GM19397 (cell line): ENCODE measurements at regions not wholly inside any gene's neighbourhood (a gene's known extent, or its start where the extent isn't known, plus 50 kb on each side); places are given as distances from the start of the nearest gene placed in this dataset.
"Not testable (repeated sequence)": the region's sequence is repeated elsewhere in the genome, so short reads cannot be mapped to it uniquely, and the experiment has no call there.

Experiments used
- ATAC-seq: cut with Tn5 transposase; IDR thresholded peaks from one replicate; pipeline ENCODE4 v1.9.1; 2021; ENCODE audit warnings: mild to moderate bottlenecking, moderate library complexity; ENCODE audit not compliant: unreplicated experiment

DNA sequence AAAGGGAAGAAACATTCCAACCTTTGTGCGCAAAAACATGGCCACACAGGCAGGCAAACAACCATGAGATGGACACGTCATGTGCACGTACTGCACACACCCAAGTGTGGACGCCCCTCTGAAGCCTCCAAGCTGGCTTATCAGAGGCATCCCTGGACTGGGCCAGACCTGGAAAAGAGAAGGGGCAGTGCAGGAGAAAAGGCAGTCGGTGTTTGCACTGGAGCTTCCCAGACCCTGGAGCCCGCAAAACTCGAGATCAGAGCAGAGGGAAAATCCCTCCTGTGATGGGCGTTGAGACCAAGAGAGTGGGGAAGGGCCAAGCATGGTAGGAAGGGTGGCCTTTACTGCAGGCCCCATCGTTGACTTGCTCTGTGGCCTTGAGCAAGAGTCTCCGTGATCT is 269.5 kb downstream of the CYRIA start:
- ATAC-seq, result no peak

DNA sequence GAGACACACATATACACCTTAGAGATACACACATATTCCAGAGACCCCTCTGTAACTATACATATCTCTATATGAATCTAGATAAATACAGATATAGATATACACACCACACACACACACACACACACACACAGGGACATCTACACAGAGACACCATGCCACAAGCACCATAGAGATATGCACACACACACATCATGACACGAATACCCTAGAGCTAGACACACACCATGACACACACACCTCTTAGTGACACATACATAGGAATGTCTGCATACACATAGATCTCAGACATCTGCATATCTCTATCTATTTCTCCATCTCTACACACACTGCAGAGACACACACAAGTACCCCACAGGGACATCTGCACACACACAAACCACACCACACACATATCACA is 270.0 kb downstream of the CYRIA start:
- ATAC-seq, result no peak

DNA sequence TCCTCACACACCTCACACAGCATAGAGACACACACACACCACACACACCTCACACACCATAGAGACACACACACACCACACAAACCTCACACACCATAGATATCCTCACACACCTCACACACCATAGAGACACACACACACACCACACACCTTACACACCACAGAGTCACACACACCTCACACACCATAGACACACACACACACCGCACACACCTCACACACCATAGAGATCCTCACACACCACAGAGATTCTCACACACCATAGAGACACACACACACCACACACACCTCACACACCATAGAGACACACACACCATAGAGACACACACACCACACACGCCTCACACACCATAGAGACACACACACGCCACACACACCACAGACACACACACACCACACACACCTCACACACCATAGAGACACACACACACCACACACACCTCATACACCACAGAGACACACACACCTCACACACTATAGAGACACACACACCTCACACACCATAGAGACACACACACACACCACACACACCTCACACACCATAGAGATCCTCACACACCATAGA is 270.6 kb downstream of the CYRIA start:
- no peak for ATAC-seq

DNA sequence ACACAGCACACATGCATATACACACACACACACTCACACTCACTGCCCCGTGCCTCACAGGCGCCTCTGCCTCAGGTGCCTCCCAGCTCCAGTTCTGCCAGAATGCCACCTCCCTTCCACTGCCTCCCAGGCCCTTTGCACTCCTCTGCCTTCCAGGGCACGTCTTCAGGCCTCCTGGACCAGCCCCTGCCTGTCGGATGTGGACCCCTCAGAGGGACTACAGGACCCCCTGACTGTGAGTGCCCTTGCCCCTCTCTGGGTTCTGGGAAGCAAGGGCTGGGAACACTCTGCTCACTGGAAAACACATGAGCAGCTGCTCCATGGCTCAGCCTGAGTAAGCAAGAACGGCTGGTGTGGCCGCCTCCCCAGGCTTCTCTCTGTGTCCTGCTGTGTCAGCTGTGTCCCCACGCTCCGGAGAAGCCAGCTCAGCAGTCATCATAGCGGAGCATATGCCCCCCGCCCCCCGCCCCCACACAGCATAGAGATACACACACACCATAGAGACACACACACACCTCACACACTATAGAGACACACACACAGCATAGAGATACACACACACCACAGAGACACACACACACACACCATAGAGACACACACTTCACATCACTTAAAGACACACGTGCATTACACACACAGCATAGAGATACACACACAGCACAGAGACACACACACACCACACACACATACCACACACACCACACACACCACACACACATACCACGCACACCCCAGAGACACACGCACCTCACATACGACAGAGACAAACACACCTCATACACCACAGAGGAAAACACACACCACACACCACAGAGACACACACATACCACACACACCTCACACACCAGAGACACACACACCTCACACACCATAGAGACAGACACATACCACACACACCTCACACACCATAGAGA is 271.3 kb downstream of the CYRIA start:
- no peak for ATAC-seq

DNA sequence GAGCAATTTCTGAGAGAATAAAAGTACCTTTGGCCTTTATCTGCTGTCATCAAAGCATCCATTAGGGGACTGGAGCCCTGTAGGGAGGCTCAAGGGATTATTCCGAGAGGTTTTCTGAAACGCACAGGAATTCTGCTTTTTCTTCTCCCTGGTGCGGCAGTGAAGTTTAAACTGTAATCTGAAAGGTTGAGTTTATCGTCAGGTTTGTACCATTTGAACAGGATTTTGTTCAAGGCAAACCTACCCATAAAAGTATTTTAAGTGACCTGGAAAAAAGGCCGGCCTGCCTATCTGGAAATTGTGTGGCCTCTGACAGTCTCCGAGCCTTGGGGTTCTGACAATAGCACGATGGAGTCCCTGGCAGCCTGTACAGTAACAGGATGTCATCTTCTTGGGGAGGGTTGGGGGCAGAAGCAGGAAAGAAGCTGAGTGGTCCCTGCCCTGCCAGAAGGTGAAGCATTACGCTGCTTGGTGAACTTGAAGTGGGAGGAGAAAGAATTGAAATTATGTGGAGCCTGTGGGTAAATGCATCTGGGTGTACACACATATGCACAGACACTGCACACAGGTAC is 272.0 kb downstream of the CYRIA start:
- no peak for ATAC-seq

DNA sequence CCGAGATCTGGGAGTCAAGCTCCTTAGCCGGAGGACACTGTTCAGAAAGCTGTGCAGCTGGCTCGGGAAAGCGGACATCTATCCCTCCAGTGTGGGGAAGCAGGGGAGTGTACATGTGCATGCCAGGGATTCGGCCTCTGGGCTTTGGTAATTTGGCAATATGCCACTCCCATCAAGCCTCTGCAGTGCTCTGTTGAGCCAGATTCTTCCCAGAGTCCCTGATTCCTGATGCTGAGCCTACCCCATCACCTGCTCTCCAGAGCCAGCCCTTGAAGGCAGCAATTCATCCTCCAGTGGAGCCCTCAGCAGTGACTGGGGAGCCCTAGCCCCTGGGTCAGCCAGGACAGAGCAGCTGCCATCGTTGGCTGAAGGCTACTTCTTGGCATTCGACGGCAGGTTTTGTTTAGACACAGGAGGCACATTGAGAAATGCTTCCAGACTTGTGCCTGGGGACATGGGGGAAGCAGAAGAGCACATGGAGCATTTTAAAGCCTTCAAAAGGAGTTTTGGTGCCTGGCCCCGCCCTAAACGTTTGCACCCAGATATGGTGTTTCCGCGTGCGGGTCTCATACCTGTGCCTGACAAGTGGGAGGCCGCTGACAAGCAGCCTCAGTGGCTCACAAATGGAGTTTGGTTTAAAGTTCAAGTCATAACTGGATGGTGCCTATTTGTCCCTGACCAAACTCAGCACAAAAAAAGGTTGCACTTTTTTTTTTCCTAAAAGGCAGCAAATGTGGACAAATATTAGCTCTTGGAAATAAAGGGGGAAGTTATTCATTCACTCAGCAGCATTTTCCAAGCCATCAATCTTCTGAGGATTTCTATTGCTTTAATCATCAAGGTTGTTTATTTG is 272.8 kb downstream of the CYRIA start:
- ATAC-seq, result no peak

DNA sequence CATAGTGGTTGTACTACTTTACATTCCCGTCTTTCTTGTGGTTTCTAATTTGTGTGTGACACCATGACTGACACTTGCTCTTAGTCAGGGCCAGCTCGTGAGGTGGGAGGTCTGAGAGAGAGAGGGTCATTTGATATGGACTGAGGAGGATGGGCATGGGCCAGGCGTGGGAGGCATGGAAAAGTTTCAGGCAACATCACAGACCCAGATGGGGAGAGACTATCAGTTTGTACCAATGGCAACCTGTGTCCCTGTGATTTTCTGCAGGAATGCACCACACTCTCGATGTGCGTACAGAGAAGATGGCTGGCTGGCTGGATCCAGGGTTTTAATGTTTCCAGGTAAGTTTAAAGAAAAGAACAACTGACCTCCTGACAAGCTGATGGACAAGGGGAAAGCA is 273.6 kb downstream of the CYRIA start:
- no peak for ATAC-seq

DNA sequence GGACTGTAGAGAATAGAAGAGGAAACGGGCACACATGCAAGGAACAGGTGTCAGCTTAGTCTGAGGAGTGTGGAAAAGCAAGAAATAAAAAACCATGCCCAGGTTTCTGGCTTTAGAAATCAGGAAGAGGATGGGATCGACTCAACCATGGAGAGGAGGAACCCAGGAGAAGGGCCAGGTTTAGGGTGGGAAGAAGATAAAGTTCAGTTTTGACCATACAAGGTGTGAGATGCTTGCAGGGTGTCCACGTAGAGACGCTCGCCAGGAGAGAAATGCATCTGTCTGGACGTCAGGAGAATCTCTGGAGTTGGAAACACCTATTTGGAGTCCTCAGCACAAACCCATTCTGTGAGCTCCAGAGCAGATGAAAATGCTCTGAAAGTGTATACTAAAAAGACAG is 275.1 kb downstream of the CYRIA start:
- no peak for ATAC-seq

DNA sequence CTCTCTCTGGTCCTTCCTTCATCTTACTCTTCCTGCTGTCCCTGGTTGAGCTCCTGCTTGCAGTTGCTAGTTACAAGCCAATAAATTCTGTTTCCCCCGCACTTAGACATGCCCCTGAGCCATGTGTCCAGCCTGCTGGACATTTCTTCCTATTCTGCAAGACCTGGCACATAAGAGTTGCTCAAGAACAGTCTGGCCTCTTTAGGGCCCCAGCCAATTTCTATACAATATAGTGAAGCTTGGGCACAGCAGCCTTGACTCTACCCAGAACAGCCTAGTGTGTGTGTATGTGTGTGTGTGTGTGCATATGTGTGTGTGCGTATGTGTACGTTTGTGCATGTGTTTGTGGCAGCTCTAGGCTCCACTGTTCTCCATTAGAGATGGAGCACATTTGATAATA is 276.0 kb downstream of the CYRIA start:
- no peak for ATAC-seq

DNA sequence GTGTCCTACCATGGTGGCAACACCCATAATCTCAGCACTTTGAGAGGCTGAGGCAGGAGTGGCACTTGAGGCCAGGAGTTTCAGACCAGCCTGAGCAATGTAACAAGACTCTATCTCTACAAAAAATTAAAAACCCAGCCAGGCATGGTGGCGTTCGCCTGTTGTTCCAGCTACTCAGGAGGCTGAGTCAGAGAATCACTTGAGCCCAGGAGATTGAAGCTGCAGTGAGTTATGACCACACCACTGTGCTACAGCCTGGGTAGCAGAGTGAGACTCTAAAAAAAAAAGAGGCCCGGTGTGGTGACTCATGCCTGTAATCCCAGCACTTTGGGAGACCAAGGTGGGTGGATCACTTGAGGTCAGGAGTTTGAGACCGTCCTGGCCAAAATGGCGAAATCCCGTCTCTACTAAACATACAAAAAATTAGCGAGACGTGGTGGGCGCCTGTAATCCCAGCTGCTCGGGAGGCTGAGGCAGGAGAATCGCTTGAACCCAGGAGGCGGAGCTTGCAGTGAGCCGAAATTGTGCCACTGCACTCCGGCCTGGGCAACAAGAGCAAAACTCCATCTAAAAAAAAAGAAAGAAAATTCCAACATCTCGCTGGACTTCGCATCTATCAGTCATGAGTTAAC is 277.3 kb downstream of the CYRIA start:
- ATAC-seq, result not testable (repeated sequence)

DNA sequence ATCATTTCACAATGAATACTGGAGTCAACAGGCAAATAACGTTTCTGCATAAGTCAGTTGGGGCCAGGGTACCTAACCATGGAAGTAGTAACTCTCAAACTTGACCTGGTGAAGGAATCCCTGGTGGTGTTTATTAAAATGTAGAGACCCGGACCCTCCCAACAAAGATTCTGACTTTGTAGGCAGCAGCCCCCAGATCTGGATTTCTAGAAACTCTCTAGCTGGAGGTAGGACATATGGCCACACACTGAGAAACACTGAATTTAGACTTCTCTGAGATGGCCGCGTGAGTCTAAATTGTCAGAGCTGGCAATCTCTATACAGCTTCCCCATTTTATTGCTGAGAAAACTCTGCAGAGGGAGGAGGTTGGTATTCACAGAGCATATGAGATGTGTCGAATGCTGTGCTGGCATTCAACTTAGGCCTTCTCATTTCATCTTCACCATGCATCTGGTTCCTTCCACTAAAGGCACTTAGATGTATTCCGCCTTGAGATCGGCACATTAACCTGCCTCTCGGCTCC is 278.1 kb downstream of the CYRIA start:
- ATAC-seq, result no peak

DNA sequence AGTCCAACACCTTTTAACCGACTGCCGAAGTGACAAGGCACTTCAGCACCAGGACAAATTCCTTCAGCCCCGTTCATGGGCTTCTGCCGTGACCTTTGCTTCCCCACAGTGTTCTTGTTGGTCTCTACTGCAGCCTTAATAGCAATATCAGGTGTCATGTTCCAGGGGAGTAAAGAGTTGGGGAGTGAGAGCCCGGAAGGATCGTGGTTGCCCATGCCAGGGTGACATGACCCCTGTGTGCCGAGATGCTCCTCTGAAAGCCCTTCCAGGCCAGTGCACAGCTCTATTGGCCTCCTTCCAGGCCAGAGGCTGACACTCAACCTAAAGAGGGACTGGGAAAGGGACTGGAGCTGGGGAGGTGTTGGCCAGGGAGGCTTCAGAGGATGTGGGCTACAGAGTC is 279.2 kb downstream of the CYRIA start:
- ATAC-seq, result no peak

DNA sequence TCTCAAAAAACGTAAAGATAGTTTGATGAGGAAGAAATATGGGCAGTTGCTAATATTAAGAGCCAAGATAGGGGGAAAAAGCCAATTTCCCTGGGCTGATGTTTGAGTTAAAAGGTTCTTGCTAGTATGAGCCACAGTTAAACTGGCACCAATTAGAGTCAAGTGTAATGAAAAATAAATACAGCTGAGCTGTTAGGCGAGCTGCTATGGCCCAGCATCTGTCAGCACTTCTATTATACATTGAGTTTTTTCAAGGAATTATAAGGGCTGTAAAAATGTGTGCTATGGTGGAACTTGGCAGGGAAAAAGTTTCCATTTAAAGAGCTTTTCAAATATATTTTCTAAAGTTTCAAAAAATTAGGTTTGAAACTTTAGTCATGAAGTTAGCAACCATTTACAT is 279.6 kb downstream of the CYRIA start:
- no peak for ATAC-seq

DNA sequence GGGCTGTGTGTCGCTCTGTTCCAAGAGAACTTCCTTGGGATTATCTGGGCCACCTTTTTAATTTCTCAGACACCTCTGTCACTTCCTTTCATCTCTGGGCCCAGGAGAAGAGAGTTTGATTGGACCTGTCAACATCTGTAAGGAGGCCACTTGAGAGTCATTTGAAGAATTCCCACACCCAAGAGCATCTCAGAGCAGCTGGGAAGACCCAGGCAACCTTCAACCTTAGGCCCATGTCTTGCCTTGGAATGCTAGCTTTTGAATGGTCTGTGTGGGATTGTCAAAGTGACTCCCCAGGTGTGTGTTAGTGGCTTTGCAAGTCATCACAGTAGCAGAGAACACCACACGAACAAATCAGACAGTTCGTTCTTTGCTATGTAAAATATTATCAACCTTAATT is 280.3 kb downstream of the CYRIA start:
- no peak for ATAC-seq

DNA sequence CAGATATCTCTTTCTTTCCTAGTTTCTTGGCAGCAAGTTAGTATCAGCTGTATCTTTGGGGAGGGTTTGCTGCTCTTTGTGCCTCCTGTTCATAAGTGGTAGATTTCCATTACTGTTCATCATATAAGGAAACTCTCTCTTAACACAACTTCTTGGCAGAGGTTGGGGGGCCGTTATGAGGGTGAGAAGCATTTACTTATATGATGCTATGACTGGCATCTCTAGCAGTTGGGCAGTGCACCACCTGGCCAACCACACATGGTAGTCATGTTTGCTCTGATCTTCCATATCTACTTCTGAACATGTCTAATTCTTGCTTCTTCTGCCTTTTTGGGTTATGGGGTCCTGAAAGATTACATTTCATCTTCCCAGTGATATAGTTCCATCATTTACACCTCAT is 282.2 kb downstream of the CYRIA start:
- no peak for ATAC-seq

DNA sequence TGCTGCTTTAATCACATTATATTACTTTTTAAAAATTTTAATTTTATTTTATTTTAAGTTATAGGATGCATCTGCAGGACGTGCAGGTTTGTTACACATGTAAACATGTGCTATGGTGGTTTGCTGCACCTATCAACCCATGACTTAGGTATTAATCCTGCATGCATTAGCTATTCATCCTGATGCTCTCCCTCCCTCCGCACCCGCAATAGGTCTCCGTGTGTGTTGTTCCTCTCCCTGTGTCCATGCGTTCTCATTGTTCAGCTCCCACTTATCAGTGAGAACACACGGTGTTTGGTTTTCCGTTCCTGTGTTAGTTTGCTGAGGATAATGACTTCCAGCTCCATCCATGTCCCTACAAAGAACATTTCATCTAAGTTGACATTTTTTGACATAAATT is 283.2 kb downstream of the CYRIA start:
- no peak for ATAC-seq

DNA sequence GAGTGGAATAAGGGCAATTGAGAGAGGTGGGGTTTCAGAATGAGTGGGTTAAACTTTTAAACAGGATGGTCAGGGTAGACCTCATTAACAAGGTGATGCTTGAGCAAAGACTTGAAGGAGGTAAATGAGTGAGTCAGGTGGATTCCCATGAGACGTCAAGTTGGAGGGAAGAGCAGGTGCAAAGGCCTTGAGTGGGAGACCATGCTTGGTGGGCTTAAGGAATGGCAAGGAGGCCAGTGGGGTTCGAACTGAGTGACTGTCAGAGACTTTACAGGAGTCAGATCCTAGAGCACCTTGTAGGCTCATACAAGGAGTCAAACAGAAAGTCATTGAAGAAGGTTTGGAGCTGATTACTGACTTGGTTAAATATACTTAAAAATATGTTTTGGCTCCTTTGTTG is 284.1 kb downstream of the CYRIA start:
- no peak for ATAC-seq

DNA sequence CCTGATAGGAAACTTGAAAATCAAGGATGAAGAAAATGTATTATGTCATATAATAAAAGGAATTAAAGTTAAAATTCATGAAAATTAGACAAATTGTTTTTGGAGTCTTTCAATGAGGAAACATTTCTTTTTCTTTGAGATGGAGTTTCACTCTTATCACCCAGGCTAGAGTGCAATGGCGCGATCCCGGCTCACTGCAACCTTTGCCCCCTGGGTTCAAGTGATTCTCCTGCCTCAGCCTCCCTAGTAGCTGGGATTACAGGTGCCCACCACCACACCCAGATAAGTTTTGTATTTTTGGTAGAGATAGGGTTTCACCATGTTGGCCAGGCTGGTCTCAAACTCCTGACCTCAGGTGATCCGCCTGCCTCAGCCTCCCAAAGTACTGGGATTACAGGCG is 285.7 kb downstream of the CYRIA start:
- ATAC-seq, result not testable (repeated sequence)

DNA sequence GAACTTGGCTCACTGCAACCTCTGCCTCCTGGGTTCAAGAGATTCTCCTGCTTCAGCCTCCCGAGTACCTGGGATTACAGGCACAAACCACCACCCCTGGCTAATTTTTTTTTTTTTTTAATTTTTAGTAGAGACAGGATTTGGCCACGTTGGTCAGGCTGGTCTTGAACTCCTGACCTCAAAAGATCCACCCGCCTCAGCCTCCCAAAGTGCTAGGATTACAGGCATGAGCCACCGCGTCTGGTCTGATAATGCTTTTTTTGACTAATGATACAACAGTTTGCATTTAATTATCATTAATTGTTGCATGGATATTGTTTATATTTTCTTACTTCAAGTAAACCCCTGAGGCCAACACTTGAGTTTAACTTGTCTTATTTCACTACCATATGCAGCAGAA is 286.6 kb downstream of the CYRIA start:
- ATAC-seq, result not testable (repeated sequence)

DNA sequence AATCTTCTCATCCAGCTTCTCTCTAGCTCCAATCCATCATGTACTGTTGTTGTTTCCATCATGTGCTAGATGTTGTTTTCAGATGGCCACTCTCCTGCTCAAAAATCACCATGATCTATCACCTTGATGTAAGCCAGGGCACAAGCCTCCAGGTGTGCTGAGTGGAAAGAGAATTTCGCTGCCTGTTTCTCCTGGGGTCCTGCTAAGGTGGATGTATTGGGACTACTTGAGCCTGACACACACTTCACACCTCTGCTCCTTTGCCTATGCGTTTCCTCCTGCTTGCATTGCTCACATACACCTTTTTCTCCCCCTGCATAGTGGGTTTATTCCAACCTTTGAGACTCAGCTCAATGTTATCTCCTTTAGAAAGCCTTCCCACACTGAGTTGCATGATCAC is 287.6 kb downstream of the CYRIA start:
- no peak for ATAC-seq

DNA sequence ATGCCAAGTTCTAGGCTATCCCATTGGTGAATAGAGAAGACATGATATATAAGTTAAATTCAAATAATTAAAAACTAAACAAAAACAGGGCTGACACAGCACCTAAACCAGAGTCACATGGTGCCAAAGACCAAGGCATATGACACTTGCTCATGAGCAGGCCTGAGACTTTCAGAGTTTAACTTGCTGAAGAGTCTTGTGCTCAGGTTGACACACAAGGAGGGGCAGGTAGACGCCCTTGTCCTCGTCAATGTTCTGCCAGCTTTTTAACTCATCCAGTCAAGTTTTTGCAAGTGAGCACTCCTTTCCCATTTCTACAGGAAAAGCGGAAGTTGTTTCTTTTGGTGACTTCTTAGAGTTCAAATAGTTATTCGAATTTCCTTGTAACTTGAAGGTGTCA is 289.7 kb downstream of the CYRIA start:
- no peak for ATAC-seq
